GM12892 (cell line): ENCODE measurements at regions not wholly inside any gene's neighbourhood (a gene's known extent, or its start where the extent isn't known, plus 50 kb on each side); places are given as distances from the start of the nearest gene placed in this dataset.

Experiments
- DNase-seq: peaks from one replicate; pipeline ENCODE4 v3.0.0; 2011; ENCODE audit not compliant: insufficient read length
- FAIRE-seq: peaks from 2 replicates; lab custom pipeline; 2011; peaks lifted over from hg19 to GRCh38; lab: Jason Lieb, UNC
- POLR2A ChIP-seq: IDR thresholded peaks from 2 replicates; pipeline ENCODE4 v1.6.1; 2011; ENCODE audit warnings: low read depth, low read length, control low read depth
- POLR2AphosphoS5 ChIP-seq: IDR thresholded peaks from 2 replicates; pipeline ENCODE4 v1.6.1; 2011; ENCODE audit warnings: low read depth, low read length, control low read depth
- TAF1 ChIP-seq: IDR thresholded peaks from 2 replicates; pipeline ENCODE4 v1.6.1; 2011; ENCODE audit warnings: low read depth, mild to moderate bottlenecking, control low read depth, low read length, borderline replicate concordance

DNA sequence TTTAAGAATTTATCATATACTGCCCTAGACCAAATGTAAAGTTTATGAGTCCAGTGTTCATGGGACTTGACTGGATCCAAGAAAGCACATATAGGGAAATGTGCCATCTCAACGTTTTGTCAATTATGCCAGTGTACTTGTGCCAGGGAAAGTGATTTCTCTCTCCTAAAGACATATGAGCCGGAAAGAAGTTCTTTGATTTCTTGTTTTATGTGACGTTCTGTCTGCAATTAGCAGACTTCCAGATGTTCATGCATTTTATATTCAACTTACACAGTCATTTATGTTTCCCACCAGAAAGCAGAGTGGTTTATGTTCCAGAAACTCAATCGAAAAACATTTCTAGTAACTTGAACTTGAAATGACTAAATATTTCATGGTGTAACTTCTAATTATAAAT lies 203.8 kb downstream of the FAM170A start:
- FAIRE-seq (no peak), DNase-seq (no peak)
- TF ChIP-seq POLR2AphosphoS5 (no peak), POLR2A (no peak), TAF1 (no peak)

DNA sequence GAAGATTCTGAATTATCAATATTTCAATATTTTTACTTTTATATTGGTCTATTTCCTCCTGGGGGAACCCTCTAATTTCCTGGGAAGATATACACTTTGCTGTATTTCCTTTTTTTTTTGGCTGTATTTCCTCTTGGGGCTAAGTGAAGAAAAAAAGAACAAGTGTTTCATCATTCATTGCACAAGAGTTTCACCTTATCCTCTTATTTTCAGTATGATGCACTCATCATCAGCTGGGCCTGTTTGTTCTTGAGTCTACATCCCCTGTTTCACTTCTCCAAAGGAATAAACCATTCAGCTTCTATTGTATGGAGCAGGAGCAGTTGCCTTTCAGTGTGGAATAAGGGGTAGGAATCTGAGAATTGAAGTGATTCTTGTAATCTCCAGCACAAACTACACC lies 210.8 kb downstream of the FAM170A start:
- DNase-seq (no peak), FAIRE-seq (no peak)
- TF ChIP-seq POLR2AphosphoS5 = no peak
- no peak for TF ChIP-seq POLR2A
- TF ChIP-seq TAF1 = no peak

DNA sequence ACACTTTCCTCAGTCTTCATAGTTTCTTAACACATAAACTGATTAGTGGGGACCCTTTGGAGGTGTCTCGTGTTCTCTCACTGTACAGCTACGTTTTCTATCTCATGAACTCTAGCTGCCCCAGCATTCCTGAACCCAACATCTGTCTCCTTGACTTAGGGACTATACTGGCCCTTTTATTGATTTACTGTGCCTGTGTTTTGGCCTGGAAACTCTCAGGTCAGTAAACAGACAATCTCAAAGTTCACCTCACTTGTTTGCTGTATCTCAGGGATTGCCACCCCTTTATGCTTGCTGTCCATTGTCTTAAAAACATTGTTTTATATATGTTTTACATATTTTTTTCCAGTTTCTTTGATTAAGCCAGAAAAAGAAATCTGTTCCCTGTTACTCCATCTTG lies 222.8 kb downstream of the FAM170A start:
- TF ChIP-seq TAF1 = no peak
- no peak for TF ChIP-seq POLR2A
- TF ChIP-seq POLR2AphosphoS5 = no peak
- DNase-seq (no peak), FAIRE-seq (no peak)

DNA sequence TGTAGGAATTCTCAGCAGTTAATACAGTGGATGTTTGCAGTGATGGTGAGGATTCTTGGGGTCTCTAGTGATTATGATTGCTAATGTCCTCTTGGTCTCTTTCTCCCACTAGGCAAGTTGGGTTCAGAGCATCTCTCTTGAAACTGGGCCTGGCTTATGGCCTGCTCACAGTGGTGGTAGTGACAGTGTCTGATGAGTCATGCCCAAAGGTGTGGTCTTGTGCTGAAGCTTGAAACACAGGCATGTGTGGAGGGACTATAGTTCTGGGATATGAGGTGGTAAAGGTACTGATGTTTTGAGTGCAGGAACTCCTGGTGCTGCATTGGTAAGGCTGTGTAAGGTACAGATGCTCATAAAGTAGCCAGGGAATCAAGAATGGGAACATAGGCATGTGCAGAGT lies 231.1 kb downstream of the FAM170A start:
- TF ChIP-seq POLR2A (no peak), TAF1 (no peak), POLR2AphosphoS5 (no peak)
- no peak for DNase-seq
- no peak for FAIRE-seq

DNA sequence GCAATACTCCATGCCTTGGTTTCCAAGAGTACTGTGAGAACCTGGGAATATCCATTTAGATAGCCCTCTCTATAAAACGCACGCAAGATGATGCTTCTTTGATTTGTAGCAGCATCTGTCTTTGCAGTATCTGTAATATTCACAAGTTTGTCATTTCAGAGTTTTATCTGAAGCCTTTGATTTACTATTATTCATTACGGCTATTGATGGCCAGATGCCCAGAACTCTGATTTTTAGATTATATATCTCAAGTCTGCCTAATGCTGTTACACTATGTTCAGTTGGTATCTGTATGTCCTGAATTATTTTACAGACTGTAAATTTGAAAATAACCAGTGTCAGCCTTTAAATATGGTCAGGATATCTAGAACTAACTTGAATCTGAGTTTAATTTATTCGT lies 233.3 kb downstream of the FAM170A start:
- DNase-seq = no peak
- FAIRE-seq = no peak
- no peak for TF ChIP-seq POLR2A
- TF ChIP-seq POLR2AphosphoS5 = no peak
- TF ChIP-seq TAF1 = no peak

DNA sequence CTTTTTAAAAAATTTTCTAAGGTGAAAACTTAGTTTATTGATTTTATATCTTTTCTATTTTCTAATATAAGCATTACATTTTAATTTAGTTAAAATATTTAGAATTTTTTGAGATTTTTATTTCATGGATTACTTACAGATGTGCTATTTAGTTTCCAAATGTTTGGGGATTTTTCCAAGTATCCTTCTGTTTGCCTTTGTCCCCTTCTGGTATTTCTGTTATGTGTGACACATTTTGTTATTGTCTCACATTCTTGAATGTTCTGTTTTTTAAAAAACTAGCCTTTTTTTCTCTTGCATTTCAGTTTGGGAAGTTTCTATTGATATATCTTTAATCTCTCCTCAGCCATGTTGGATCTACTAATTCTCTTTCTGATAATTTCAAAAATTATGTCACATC lies 234.9 kb downstream of the FAM170A start:
- TF ChIP-seq POLR2A (no peak), TAF1 (no peak), POLR2AphosphoS5 (no peak)
- no peak for FAIRE-seq

DNA sequence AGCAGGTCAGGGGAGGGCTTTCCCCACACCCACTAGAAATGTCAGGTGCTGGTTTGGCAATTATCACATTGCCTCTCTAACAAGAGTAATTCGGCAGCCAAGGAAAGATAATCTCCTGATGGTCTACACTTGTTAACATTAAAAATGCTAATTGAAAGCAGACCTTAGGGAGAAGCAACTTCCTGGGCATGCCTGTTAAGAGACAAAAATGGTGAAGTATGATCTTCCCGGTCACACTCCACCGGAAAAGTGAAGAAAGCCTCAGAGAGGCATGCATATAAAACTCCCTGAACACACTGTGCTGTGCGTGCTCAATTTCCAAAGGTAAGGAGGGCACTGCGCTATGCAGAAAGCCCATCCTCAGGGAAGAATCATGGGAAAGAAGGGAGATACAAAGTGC lies 244.3 kb downstream of the FAM170A start:
- FAIRE-seq = peak; percentile 70
- TF ChIP-seq TAF1 (no peak), POLR2A (no peak), POLR2AphosphoS5 (no peak)
- DNase-seq = no peak

More for the DNA sequence above, 234.9 kb downstream of the FAM170A start:
- no peak for DNase-seq

DNA sequence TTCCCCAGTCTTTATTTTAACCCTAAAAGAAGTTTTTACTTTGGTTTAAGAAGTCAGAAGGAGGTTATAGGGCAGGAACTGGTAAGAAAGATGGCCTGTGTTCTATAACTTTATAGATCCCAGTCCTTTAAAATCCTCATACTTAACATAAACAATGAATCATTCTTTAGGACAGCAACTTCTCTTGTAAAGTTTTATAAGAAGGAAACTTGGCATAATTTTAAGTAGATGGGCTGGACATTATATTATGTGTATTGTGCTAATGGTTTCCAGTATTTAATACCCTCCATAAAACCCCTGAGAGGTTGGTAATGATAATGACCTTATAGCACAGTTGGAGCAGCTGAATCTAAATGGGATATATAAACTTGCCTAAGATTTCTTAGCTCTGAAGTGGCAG lies 247.2 kb downstream of the FAM170A start:
- FAIRE-seq = no peak
- DNase-seq = no peak
- TF ChIP-seq TAF1 = no peak
- TF ChIP-seq POLR2AphosphoS5 = no peak
- no peak for TF ChIP-seq POLR2A

DNA sequence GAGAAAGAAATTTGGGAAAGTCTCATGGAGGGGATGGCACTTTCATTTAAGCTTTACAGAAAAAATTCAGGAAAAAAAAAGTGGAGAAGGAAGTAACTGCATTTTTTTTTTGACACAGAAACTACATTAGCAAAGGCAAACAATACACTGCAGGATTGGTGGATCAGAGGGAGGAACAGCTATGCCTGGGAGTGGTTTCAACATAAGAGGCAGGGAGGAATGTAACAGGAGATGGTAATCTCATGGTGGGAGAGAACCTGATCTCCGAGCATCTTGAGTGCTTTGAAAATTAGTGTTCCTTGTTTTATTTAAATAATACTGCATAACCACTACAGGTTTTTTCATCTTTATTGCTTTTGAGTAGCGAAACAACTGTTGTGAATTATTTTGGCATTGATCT lies 249.4 kb downstream of the FAM170A start:
- no peak for DNase-seq
- no peak for TF ChIP-seq TAF1
- no peak for TF ChIP-seq POLR2AphosphoS5
- TF ChIP-seq POLR2A = no peak
- no peak for FAIRE-seq

DNA sequence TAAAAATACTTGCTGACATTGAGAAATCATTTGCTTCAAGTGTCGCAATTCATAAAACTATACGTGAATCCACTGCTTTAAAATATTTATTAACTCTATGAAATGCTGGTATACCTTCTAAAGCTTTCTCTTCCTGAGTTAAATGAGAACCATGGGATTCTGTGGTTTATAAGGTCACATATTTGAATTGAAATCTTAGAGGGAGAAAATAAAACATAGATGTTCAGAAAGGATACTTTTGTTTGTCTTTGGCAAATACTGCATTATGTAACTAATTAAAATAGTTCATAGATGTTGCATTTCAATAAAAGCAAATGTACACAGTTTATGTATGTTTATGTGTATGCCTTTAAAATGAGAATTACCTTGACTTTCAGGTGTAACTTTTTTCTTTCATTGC lies 250.1 kb downstream of the FAM170A start:
- FAIRE-seq = no peak
- TF ChIP-seq POLR2A = no peak
- TF ChIP-seq TAF1 = no peak
- no peak for TF ChIP-seq POLR2AphosphoS5
- no peak for DNase-seq

DNA sequence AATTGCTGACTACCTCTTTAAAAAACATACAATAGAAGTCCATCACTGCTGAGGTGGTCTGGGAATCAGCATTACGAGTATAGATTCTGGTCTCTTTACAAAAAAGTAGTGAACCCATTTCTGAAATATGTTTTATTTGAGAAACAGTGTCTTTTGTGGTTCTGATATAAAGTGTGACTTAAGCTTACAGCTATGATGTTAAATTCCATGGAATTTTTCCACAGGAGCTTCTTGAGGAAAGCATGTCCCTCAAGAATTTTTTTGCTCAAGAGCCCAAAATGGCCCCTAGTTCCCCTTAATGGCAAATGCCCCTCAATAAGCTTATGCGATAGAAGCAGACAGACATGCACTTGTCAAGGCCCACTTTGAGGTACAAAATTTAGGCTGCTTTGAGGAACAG lies 265.7 kb downstream of the FAM170A start:
- TF ChIP-seq TAF1 (no peak), POLR2A (no peak), POLR2AphosphoS5 (no peak)
- DNase-seq = no peak
- no peak for FAIRE-seq

DNA sequence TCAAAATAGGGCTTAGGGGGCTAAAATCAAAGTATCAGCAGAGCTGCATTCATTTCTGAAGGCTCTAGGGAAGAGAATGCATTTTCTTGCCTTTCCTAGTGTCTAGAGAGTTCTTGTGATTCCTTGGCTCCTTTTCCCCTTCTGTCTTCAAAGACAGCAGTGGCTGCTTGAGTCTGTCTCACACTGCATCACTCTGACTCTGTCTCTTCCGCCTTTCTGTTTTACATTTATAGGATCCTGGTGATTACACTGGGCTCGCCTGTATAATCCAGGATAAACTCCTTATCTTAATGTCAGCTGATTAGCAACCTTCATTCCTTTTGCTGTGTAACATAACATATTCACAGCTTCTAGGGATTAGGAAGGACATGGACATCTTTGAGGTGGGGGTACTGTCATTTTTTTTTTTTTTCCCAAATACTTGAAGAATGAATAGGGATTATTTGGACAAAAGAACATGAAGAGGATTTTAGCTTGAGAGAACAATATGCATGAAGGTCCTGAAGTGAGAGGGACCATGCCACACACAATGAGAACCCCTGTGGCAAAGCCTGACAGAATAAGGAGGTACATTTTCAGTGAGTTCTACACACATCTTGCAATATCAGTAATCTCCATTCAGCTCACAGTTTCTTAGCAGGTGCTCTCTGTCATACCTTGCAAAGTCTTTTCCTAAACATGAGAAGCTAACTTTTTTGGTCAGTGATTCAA lies 267.6 kb downstream of the FAM170A start:
- FAIRE-seq (no peak), DNase-seq (no peak)
- TF ChIP-seq TAF1 (no peak), POLR2A (no peak), POLR2AphosphoS5 (no peak)
